HG03135 (cell line): ENCODE measurements at regions not wholly inside any gene's neighbourhood (a gene's known extent, or its start where the extent isn't known, plus 50 kb on each side); places are given as distances from the start of the nearest gene placed in this dataset.

ENCODE experiments used
- ATAC-seq: cut with Tn5 transposase; IDR thresholded peaks from one replicate; pipeline ENCODE4 v1.9.1; 2021; ENCODE audit warnings: mild to moderate bottlenecking, moderate library complexity; ENCODE audit not compliant: unreplicated experiment

GRCh38 chr6:127053032-127053874 lies 65.2 kb upstream of the RSPO3 start:
- ATAC-seq: no peak

- no peak for ATAC-seq
Observed at GRCh38 chr6:127053875-127054235, 64.6 kb upstream of the RSPO3 start.

- no peak for ATAC-seq
Observed at GRCh38 chr6:127058027-127058426, 60.4 kb upstream of the RSPO3 start.

GRCh38 chr6:127058936-127059335 lies 59.5 kb upstream of the RSPO3 start:
- ATAC-seq: no peak
